H1 (cell line): ENCODE measurements at regions not wholly inside any gene's neighbourhood (a gene's known extent, or its start where the extent isn't known, plus 50 kb on each side); places are given as distances from the start of the nearest gene placed in this dataset.

Source experiments
- CTCF ChIA-PET: fragments of 300-600 bp; sonication (Branson Sonifier 250); formaldehyde crosslinking; loops from one replicate; lab custom pipeline; 2021; ENCODE audit not compliant: partially characterized antibody; lab: Charles Lee
- POLR2A ChIA-PET: fragments of 300-600 bp; sonication (Branson Sonifier 250); formaldehyde crosslinking; loops from one replicate; lab custom pipeline; 2021; ENCODE audit warnings: inconsistent platforms; ENCODE audit not compliant: partially characterized antibody; lab: Charles Lee
- DNase-seq, 2 experiments: peaks; one replicate each; pipeline versions ENCODE4 v3.0.0 to v3.0.0-alpha.2; 2010 to 2022; ENCODE audit warnings: low spot score in 2 of 2, low read depth in 1 of 2, mixed read lengths in 1 of 2
- FAIRE-seq: peaks from 2 replicates; lab custom pipeline; 2011; peaks lifted over from hg19 to GRCh38; lab: Jason Lieb, UNC
- H2AFZ ChIP-seq: 2 replicates; pipeline ENCODE4 v1.8.1; 2012; ENCODE audit warnings: low read length, inconsistent platforms
- H2AK5ac ChIP-seq: 2 replicates; pipeline ENCODE4 v1.6.1; 2013; ENCODE audit warnings: low read depth, low read length
- H2BK120ac ChIP-seq: replicated peaks from 2 replicates; pipeline ENCODE3; 2013; ENCODE audit warnings: low read depth, low read length, inconsistent platforms
- H2BK12ac ChIP-seq: 2 replicates; pipeline ENCODE4 v1.6.1; 2013; ENCODE audit warnings: low read depth, low read length
- H2BK15ac ChIP-seq: 2 replicates; pipeline ENCODE4 v1.6.1; 2013; ENCODE audit warnings: low read length
- H2BK20ac ChIP-seq: 2 replicates; pipeline ENCODE4 v1.6.1; 2013; ENCODE audit warnings: low read length
- H2BK5ac ChIP-seq: 2 replicates; pipeline ENCODE4 v1.6.1; 2013; ENCODE audit warnings: low read depth, low read length
- H3K14ac ChIP-seq: 2 replicates; pipeline ENCODE4 v1.6.1; 2013; ENCODE audit warnings: inconsistent platforms; ENCODE audit not compliant: insufficient read length
- H3K18ac ChIP-seq: 2 replicates; pipeline ENCODE4 v1.6.1; 2013; ENCODE audit warnings: low read length; ENCODE audit errors: extremely low read depth
- H3K23ac ChIP-seq: 2 replicates; pipeline ENCODE4 v1.6.1; 2013; ENCODE audit warnings: inconsistent platforms; ENCODE audit not compliant: insufficient read length
- H3K23me2 ChIP-seq: 2 replicates; pipeline ENCODE4 v1.6.1; 2013; ENCODE audit warnings: low read depth, low read length
- H3K27ac ChIP-seq: 2 replicates; pipeline ENCODE4 v1.6.1; 2011; ENCODE audit warnings: low read depth, low read length, inconsistent platforms
- H3K27me3 ChIP-seq, 4 experiments: replicated peaks in 1 of 4; 1 replicate in 1 of 4; 2 replicates in 3 of 4; pipeline versions ENCODE4 v1.6.1 to v1.8.1; 2011 to 2013; ENCODE audit warnings: low read length in 3 of 4, mild to moderate bottlenecking in 3 of 4, inconsistent platforms in 2 of 4, mixed read lengths in 2 of 4, moderate library complexity in 1 of 4; ENCODE audit not compliant: control insufficient read depth in 3 of 4, insufficient read depth in 3 of 4; ENCODE audit errors: extremely low read depth in 1 of 4
- H3K36me3 ChIP-seq, 4 experiments: 2 replicates each; pipeline versions ENCODE4 v1.6.1 to v1.8.1; 2011 to 2013; ENCODE audit warnings: mild to moderate bottlenecking in 4 of 4, low read length in 3 of 4, moderate library complexity in 2 of 4, control low read depth in 1 of 4, inconsistent platforms in 1 of 4; ENCODE audit not compliant: insufficient read depth in 4 of 4, control insufficient read depth in 2 of 4
- H3K4ac ChIP-seq: replicated peaks from 2 replicates; pipeline ENCODE3; 2013; ENCODE audit warnings: low read length, low read depth, mixed read lengths, inconsistent platforms; ENCODE audit not compliant: insufficient read length
- H3K4me1 ChIP-seq, 4 experiments: replicated peaks in 1 of 4; 1 replicate in 1 of 4; 2 replicates in 3 of 4; pipeline versions ENCODE4 v1.6.1 to v1.8.1; 2011 to 2013; ENCODE audit warnings: low read length in 3 of 4, inconsistent platforms in 2 of 4, mixed read lengths in 1 of 4; ENCODE audit not compliant: insufficient read depth in 4 of 4, control insufficient read depth in 3 of 4
- H3K4me2 ChIP-seq, 2 experiments: 2 replicates each; pipeline versions ENCODE4 v1.6.1 to v1.8.1; 2011 to 2013; ENCODE audit warnings: low read depth in 2 of 2, low read length in 2 of 2, control low read depth in 1 of 2, inconsistent platforms in 1 of 2, mild to moderate bottlenecking in 1 of 2; ENCODE audit not compliant: insufficient read depth in 1 of 2
- H3K4me3 ChIP-seq, 4 experiments: fragments of 200-600, 300-600 bp in 1 of 4; sonication (generic), shearing (Covaris generic), sonication (Bioruptor Twin) in 1 of 4; 2 replicates each; pipeline versions ENCODE4 v1.5.1 to v1.8.1; 2011 to 2016; ENCODE audit warnings: low read length in 4 of 4, low read depth in 3 of 4, control low read depth in 2 of 4, inconsistent platforms in 2 of 4, mild to moderate bottlenecking in 2 of 4, mixed read lengths in 1 of 4, moderate library complexity in 1 of 4; ENCODE audit not compliant: insufficient read depth in 2 of 4; ENCODE audit errors: extremely low read depth in 1 of 4
- H3K56ac ChIP-seq: replicated peaks from 2 replicates; pipeline ENCODE3; 2013; ENCODE audit warnings: low read depth, mild to moderate bottlenecking, mixed read lengths, low read length, inconsistent platforms; ENCODE audit not compliant: insufficient read length
- H3K79me1 ChIP-seq: 2 replicates; pipeline ENCODE4 v1.6.1; 2013; ENCODE audit warnings: low read depth, low read length, control low read depth
- H3K79me2 ChIP-seq, 2 experiments: 2 replicates each; pipeline versions ENCODE4 v1.6.1 to v1.8.1; 2012 to 2013; ENCODE audit warnings: low read length in 2 of 2, mild to moderate bottlenecking in 2 of 2, inconsistent platforms in 1 of 2; ENCODE audit not compliant: insufficient read depth in 2 of 2, control insufficient read depth in 1 of 2
- H3K9ac ChIP-seq, 4 experiments: replicated peaks in 1 of 4; 1 replicate in 1 of 4; 2 replicates in 3 of 4; pipeline versions ENCODE4 v1.6.1 to v1.8.1; 2011 to 2013; ENCODE audit warnings: low read depth in 3 of 4, low read length in 3 of 4, control low read depth in 2 of 4, mild to moderate bottlenecking in 2 of 4, moderate library complexity in 2 of 4, inconsistent platforms in 1 of 4; ENCODE audit errors: extremely low read depth in 1 of 4
- H3K9me3 ChIP-seq, 2 experiments: 2 replicates each; pipeline versions ENCODE4 v1.6.1 to v1.8.1; 2012 to 2013; ENCODE audit warnings: mild to moderate bottlenecking in 2 of 2, moderate library complexity in 2 of 2, control low read depth in 1 of 2, inconsistent platforms in 1 of 2, low read depth in 1 of 2, low read length in 1 of 2, mixed read lengths in 1 of 2; ENCODE audit not compliant: insufficient read depth in 2 of 2
- H4K20me1 ChIP-seq, 2 experiments: replicated peaks in 1 of 2; 2 replicates each; pipeline versions ENCODE3 to v1.8.1; 2011 to 2013; ENCODE audit warnings: inconsistent platforms in 2 of 2, low read length in 2 of 2, mild to moderate bottlenecking in 1 of 2; ENCODE audit not compliant: insufficient read depth in 2 of 2, control insufficient read depth in 1 of 2
- H4K5ac ChIP-seq: 2 replicates; pipeline ENCODE4 v1.6.1; 2013; ENCODE audit warnings: low read length, low read depth, mixed read lengths, inconsistent platforms; ENCODE audit not compliant: insufficient read length
- H4K8ac ChIP-seq: 2 replicates; pipeline ENCODE4 v1.8.0; 2013; ENCODE audit warnings: mild to moderate bottlenecking, moderate library complexity, low read length, inconsistent platforms; ENCODE audit not compliant: insufficient read depth; ENCODE audit errors: extremely low read depth
- H4K91ac ChIP-seq: replicated peaks from 2 replicates; pipeline ENCODE3; 2013; ENCODE audit warnings: low read length, mixed read lengths, inconsistent platforms; ENCODE audit not compliant: insufficient read length
- BCL11A ChIP-seq, 2 experiments: IDR thresholded peaks; one replicate each; pipeline ENCODE4 v1.6.1; 2011; ENCODE audit warnings: low read depth in 2 of 2, low read length in 2 of 2, mild to moderate bottlenecking in 2 of 2
- HDAC2 ChIP-seq, 2 experiments: fragments of 300-600 bp in 1 of 2; sonication (generic) in 1 of 2; IDR thresholded peaks; 2 replicates each; pipeline ENCODE4 v1.6.1; 2011 to 2012; ENCODE audit warnings: low read depth in 2 of 2, low read length in 2 of 2, mild to moderate bottlenecking in 2 of 2, moderate library complexity in 2 of 2, borderline replicate concordance in 1 of 2, inconsistent platforms in 1 of 2
- KDM5A ChIP-seq: fragments of 200-600 bp; IDR thresholded peaks from 2 replicates; pipeline ENCODE4 v1.7.1; 2012; ENCODE audit warnings: mild to moderate bottlenecking, low read length, inconsistent platforms, mixed read lengths
- MAFK ChIP-seq: IDR thresholded peaks from 2 replicates; pipeline ENCODE4 v1.6.1; 2012; ENCODE audit warnings: low read depth, mild to moderate bottlenecking, improper control_type of control experiment, low read length
- POLR2A ChIP-seq, 2 experiments: IDR thresholded peaks; 1 replicate in 1 of 2; 2 replicates in 1 of 2; pipeline ENCODE4 v1.6.1; 2011; ENCODE audit warnings: low read depth in 2 of 2, low read length in 2 of 2, mild to moderate bottlenecking in 2 of 2; ENCODE audit errors: control extremely low read depth in 1 of 2
- POU5F1 ChIP-seq: IDR thresholded peaks from 2 replicates; pipeline ENCODE4 v1.6.1; 2011; ENCODE audit warnings: low read depth, mild to moderate bottlenecking, low read length, moderate library complexity
- RXRA ChIP-seq: IDR thresholded peaks from 2 replicates; pipeline ENCODE4 v1.6.1; 2011; ENCODE audit warnings: low read depth, mild to moderate bottlenecking, low read length, moderate library complexity; ENCODE audit not compliant: insufficient read depth
- SIRT6 ChIP-seq: IDR thresholded peaks from one replicate; pipeline ENCODE4 v1.7.1; 2012; ENCODE audit warnings: low read length, inconsistent platforms
- SUZ12 ChIP-seq: fragments of 200-600 bp; sonication (generic); IDR thresholded peaks from 2 replicates; pipeline ENCODE4 v1.6.1; 2012; ENCODE audit warnings: mild to moderate bottlenecking, inconsistent platforms, low read length, moderate library complexity, mixed read lengths
- TAF1 ChIP-seq: IDR thresholded peaks from 2 replicates; pipeline ENCODE4 v1.6.1; 2011; ENCODE audit warnings: mild to moderate bottlenecking, low read depth, low read length
- WGBS, 2 experiments: shearing (Covaris generic) in 1 of 2; methylation state at CpG; one replicate each; pipeline versions ENCODE4 v1.1.6 to v1.1.7; 2013 to 2015; ENCODE audit warnings: low lambda C conversion rate in 2 of 2, mixed read lengths in 2 of 2, inconsistent platforms in 1 of 2, low coverage in 1 of 2, missing lambda C conversion rate in 1 of 2; ENCODE audit not compliant: insufficient replicate concordance in 2 of 2, insufficient coverage in 1 of 2, insufficient read length in 1 of 2; ENCODE audit errors: extremely low coverage in 1 of 2, missing lambda C conversion rate in 1 of 2; 5-methylcytosine and 5-hydroxymethylcytosine counted together
- TF ChIP-seq, protein P1 (sequence below), 3 experiments: IDR thresholded peaks; 1 replicate in 2 of 3; 2 replicates in 1 of 3; pipeline versions ENCODE4 v1.5.1 to v1.6.1; 2011; ENCODE audit warnings: low read length in 3 of 3, mild to moderate bottlenecking in 3 of 3, inconsistent platforms in 2 of 3, low read depth in 1 of 3, moderate library complexity in 1 of 3; ENCODE audit not compliant: insufficient read depth in 1 of 3; ENCODE audit errors: control extremely low read depth in 1 of 3

DNA sequence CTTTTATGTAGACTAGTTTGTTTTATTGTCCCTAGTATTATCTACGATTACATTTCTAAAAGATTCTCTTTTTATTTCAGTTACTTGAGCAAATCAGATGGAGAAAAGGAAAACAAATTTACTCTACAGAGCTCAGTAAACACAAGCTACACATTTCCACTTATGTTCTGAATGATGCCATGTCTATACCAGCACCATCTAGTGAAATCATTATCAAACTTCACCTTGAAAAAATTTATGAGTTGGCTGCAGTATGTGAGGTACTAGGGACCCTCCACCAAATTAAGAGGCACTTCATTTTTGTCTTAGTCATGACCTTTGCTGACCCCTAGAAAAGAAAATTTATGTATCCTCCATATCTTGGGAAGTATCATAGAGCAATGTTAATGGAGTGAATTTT, 827.4 kb downstream of the SI start (continued):
- TF ChIP-seq BCL11A (IDR thresholded peaks at IDR 0.05; ENCODE audit: low read depth in 2 of 2, low read length in 2 of 2) = no peak

DNA sequence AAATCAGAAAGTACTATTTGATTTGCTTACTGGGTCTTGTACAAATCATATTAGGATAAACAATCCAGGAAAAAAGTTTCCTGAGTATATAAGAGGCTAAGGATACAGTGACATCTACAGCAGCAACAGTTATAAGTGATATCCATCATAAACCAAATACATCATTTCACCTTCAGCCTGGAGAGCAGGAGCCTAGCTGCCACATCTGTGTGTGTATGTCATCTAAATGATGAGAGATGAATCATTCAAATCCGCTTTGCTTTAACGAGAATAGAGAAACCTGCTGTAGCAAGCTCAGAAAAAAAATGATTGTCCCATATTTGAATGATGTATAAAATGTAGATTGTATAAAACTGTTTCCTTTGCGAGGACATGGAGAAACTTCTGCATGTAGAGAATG, 841.4 kb downstream of the SI start:
- Histone ChIP-seq H4K20me1 (no peaks in the 10 kb centered on the region), H4K5ac (no peak overlapping the region), H3K4me2 (no peak overlapping the region), H2BK12ac (no peak overlapping the region), H3K23ac (no peak overlapping the region), H3K9me3 (no peaks in the 10 kb centered on the region), H4K8ac (no peak overlapping the region), H2AK5ac (no peak overlapping the region), H3K56ac (no peak overlapping the region), H3K4me3 (no peak overlapping the region), H3K36me3 (no peaks in the 10 kb centered on the region), H2BK120ac (no peak overlapping the region), H3K79me2 (no peaks in the 10 kb centered on the region), H3K27me3 (no peaks in the 10 kb centered on the region), H2BK5ac (no peak overlapping the region), H3K18ac (no peak overlapping the region), H3K79me1 (no peaks in the 10 kb centered on the region), H2BK20ac (no peak overlapping the region), H2BK15ac (no peak overlapping the region), H3K14ac (no peak overlapping the region), H3K23me2 (peaks cover 1% of the 10 kb centered on the region; the same call in 1 of the 2 replicates), H3K27ac (no peak overlapping the region), H3K4me1 (no peaks in the 10 kb centered on the region), H4K91ac (no peak overlapping the region), H2AFZ (no peak overlapping the region), H3K9ac (no peak overlapping the region), H3K4ac (no peak overlapping the region)
- DNase-seq (no peak), FAIRE-seq (no peak)
- WGBS, 2 experiments = 91% methylated on average over 3 of the region's 3 CpGs; no CpG with 5 or more reads in 1 of the 2 experiments
- ChIA-PET POLR2A (no interaction called here), CTCF (no interaction called here)
- TF ChIP-seq TAF1 (no peak), RXRA (no peak), POLR2A (IDR thresholded peaks at IDR 0.05; ENCODE audit: control extremely low read depth in 1 of 2, low read depth in 2 of 2, low read length in 2 of 2) (no peak), SUZ12 (no peak), HDAC2 (IDR thresholded peaks at IDR 0.05; ENCODE audit: borderline replicate concordance in 1 of 2, low read depth in 2 of 2, low read length in 2 of 2) (no peak), SIRT6 (no peak), KDM5A (no peak), POU5F1 (no peak), MAFK (no peak)
- TF ChIP-seq, protein P1, sequence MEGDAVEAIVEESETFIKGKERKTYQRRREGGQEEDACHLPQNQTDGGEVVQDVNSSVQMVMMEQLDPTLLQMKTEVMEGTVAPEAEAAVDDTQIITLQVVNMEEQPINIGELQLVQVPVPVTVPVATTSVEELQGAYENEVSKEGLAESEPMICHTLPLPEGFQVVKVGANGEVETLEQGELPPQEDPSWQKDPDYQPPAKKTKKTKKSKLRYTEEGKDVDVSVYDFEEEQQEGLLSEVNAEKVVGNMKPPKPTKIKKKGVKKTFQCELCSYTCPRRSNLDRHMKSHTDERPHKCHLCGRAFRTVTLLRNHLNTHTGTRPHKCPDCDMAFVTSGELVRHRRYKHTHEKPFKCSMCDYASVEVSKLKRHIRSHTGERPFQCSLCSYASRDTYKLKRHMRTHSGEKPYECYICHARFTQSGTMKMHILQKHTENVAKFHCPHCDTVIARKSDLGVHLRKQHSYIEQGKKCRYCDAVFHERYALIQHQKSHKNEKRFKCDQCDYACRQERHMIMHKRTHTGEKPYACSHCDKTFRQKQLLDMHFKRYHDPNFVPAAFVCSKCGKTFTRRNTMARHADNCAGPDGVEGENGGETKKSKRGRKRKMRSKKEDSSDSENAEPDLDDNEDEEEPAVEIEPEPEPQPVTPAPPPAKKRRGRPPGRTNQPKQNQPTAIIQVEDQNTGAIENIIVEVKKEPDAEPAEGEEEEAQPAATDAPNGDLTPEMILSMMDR (IDR thresholded peaks at IDR 0.05; ENCODE audit: control extremely low read depth in 1 of 3, insufficient read depth in 1 of 3, low read depth in 1 of 3, low read length in 3 of 3) = no peak
